Astrocyte of the cerebellum (primary cell): ENCODE measurements at regions not wholly inside any gene's neighbourhood (a gene's known extent, or its start where the extent isn't known, plus 50 kb on each side); places are given as distances from the start of the nearest gene placed in this dataset.

Experiments
- DNase-seq: peaks from one replicate; pipeline ENCODE4 v3.0.0-alpha.2; 2011; ENCODE audit warnings: low read depth
- H3K4me3 ChIP-seq: 2 replicates; pipeline ENCODE4 v1.5.1; 2011; ENCODE audit warnings: mild to moderate bottlenecking, low read depth, low read length, moderate library complexity
- in situ Hi-C: cut with HindIII; loops from 2 replicates; pipeline ENCODE4 v1.10.0; 2017; ENCODE audit warnings: low sequenced_read_pairs
- TF ChIP-seq, protein P1 (sequence below): IDR thresholded peaks from 2 replicates; pipeline ENCODE4 v1.5.1; 2012; ENCODE audit warnings: low read length, low read depth, moderate library complexity, mild to moderate bottlenecking; ENCODE audit errors: missing control alignments

DNA sequence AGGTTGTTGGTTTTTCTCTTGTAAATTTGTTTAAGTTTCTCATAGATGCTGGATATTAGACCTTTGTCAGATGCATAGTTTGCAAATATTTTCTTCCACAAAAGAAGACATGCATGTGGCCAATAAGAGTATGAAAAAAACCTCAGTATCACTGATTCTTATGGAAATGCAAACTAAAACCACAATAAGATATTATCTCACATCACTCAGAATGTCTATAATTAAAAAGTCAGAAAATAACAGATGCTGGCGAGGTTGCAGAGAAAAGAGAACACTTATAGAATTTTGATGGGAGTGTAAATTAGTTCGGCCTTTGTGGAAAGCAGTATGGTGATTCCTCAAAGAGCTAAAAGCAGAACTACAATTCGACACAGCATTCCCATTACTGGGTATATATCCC is 1355.6 kb downstream of the FAM133A start:
- no peak for DNase-seq
- in situ Hi-C loops: no loop called here
- H3K4me3 ChIP-seq: no peak overlapping the region
- TF ChIP-seq, protein P1, sequence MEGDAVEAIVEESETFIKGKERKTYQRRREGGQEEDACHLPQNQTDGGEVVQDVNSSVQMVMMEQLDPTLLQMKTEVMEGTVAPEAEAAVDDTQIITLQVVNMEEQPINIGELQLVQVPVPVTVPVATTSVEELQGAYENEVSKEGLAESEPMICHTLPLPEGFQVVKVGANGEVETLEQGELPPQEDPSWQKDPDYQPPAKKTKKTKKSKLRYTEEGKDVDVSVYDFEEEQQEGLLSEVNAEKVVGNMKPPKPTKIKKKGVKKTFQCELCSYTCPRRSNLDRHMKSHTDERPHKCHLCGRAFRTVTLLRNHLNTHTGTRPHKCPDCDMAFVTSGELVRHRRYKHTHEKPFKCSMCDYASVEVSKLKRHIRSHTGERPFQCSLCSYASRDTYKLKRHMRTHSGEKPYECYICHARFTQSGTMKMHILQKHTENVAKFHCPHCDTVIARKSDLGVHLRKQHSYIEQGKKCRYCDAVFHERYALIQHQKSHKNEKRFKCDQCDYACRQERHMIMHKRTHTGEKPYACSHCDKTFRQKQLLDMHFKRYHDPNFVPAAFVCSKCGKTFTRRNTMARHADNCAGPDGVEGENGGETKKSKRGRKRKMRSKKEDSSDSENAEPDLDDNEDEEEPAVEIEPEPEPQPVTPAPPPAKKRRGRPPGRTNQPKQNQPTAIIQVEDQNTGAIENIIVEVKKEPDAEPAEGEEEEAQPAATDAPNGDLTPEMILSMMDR: no peak

DNA sequence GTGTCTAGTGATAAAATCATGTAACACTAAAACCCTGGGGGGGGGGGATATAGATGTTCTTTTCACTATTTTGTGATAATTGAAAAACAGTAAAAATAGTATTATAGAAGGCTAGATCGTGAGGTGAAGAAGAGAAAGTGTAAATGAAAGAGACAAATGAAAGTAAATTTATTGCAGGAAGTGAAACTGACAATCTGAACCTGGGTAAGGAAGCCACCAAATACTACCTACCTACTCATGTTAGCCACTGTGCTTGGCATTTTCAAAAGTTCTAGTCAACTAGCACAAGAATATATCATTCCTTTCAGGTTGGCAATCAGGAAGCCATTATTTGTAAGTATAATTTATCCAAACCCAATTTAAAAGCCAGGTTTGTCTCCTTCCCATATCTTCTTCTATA is 1366.1 kb downstream of the FAM133A start:
- DNase-seq: no peak
- TF ChIP-seq, protein P1: no peak
- no peak overlapping the region for H3K4me3 ChIP-seq
- in situ Hi-C loops: no loop called here

DNA sequence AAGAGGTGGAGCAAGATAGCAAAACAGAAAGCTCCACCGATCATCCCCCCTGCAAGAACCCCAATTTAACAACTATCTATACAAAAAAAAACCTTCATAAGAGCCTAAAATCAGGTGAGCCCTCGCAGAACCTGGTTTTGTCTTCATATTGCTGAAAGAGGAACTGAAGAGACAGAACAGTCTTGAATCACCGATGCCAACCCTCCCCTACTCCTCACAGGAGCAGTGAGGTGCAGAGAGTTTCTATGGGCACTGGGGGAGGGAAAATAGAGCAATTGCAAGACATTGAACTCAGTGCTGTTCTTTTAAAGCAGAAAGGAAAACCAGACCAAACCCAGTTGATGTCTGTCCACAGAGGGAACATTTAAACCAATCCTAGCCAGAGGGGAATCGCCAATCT is 1370.3 kb downstream of the FAM133A start:
- TF ChIP-seq, protein P1: no peak
- no peak overlapping the region for H3K4me3 ChIP-seq
- in situ Hi-C loops: no loop called here
- DNase-seq: no peak

DNA sequence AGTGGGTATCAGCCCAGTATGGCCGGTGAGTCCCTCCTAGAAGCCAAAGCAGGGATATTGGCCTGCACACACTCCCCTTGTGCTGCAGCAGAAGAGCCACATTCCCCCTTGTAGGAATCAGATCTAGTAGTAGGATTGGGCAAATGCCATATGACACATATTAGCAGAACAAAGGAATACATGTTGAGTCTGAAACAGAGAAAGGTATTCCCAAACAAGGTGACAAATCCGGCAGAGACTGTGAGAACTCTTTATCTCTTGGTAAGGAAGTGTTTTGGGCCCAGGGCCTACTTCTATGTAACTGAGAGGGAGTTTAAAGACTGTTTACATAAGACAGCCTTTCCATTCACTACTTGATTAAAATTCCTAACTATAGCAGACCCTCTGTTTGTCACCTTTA is 1382.0 kb downstream of the FAM133A start:
- in situ Hi-C loops: no loop called here
- H3K4me3 ChIP-seq: no peak overlapping the region
- no peak for DNase-seq
- TF ChIP-seq, protein P1: no peak

DNA sequence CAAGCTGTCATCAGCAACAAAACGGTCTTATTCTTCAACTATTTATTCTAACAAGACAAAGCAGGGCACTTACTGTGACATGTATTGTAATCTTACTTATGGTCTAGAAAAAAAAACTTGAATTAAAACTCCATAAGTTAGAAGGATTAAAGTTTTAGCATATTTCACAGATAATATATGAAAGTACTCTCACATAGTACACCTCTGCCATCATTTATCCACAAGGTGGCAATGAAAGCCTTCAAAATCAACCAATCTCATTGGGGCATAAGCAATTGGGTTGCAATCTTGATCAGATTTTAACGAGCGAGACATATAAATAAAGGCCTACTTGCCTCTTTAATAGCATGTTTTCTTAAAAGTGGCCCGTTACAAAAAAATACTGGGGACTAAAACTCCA is 1382.9 kb downstream of the FAM133A start:
- TF ChIP-seq, protein P1: peak; percentile 37
- no peak overlapping the region for H3K4me3 ChIP-seq
- peak; percentile 28 for DNase-seq
- in situ Hi-C loops: no loop called here

DNA sequence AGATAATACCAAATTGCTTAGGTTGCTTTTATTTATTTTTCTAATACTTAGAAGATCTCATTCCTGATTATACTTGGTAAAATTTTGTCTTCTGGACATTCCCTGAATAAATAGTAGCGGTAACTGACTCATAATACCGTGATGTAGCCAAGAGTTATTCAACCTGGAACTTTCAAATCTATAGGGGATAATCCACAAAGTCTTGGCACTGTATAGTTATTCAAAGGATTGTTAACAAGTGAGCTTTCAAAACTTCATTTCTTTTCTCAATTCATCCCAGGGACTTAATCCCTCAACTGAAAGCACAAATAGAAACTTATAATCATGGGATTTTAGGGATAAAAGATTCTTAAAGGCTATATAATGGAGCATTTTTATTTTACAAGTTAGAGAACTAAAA is 1383.3 kb downstream of the FAM133A start:
- TF ChIP-seq, protein P1: no peak
- in situ Hi-C loops: no loop called here
- H3K4me3 ChIP-seq: no peak overlapping the region
- DNase-seq: peak; percentile 46

DNA sequence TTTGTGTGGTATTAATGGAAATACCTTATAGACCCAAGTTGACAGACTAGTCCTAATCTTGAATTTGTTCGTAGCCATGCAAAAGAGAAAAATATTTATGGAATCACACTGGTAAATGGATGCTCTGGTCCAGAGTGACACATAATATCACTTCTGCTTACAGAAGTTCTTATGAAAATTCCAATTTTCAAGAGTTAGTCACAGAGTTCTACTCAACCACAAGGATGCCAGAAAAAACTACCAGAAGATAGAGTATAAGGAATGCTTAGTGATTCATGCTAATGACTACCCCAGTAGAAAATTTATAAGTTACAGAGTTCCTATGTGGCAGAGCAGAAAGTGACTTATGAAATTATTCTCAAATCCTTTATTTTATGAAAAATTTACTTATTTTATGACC is 1384.8 kb downstream of the FAM133A start:
- TF ChIP-seq, protein P1: no peak
- in situ Hi-C loops: no loop called here
- DNase-seq: peak; percentile 63
- H3K4me3 ChIP-seq: no peak overlapping the region
